ENCODE measurements at regions not wholly inside any gene's neighbourhood (a gene's known extent, or its start where the extent isn't known, plus 50 kb on each side); places are given as distances from the start of the nearest gene placed in this dataset.
"Not testable (repeated sequence)": the region's sequence is repeated elsewhere in the genome, so short reads cannot be mapped to it uniquely, and the experiment has no call there.

DNA sequence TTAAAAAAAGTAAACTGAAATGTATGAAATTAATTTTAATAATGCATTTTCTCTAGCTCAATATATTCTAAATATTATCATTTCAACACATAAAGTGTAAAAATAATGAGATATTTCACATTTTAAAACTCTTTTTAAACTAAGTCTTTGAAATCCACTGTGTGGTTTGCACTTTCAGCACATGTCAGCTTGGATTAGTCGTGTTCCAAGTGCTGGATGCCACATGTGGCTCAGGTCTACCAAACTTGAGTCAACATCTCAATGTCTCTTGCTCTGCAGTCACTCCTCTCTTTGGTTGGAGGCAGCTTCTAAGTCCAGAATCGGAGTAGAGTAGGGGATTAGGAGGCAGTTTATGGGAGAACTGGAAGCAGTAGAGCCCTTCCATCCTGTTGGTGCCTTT lies 173.7 kb upstream of the ANKRD55 start:
- H3K27ac ChIP-seq: no peak overlapping the region
- TF ChIP-seq, protein P1, sequence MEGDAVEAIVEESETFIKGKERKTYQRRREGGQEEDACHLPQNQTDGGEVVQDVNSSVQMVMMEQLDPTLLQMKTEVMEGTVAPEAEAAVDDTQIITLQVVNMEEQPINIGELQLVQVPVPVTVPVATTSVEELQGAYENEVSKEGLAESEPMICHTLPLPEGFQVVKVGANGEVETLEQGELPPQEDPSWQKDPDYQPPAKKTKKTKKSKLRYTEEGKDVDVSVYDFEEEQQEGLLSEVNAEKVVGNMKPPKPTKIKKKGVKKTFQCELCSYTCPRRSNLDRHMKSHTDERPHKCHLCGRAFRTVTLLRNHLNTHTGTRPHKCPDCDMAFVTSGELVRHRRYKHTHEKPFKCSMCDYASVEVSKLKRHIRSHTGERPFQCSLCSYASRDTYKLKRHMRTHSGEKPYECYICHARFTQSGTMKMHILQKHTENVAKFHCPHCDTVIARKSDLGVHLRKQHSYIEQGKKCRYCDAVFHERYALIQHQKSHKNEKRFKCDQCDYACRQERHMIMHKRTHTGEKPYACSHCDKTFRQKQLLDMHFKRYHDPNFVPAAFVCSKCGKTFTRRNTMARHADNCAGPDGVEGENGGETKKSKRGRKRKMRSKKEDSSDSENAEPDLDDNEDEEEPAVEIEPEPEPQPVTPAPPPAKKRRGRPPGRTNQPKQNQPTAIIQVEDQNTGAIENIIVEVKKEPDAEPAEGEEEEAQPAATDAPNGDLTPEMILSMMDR (conservative IDR thresholded peaks at IDR 0.05): no peak

DNA sequence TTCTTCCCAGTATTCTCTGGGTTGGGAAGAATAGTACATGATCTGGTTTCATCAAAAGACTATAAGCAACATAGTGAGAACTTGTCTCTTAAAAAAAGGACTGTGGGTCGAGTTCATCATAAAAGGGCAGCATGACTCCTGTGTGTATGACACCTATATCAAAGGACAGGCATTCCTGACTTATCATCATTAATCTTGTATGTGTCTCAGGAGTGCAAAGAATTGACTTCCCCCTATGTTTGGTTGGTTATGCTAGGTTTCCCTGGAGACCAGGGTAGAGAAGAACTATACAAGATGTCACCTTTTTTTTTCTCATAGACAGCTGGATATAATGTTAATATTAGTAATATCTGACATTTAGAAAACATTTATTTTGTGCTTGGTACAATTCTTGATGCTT lies 173.1 kb upstream of the ANKRD55 start:
- no peak overlapping the region for H3K27ac ChIP-seq
- TF ChIP-seq, protein P1 (conservative IDR thresholded peaks at IDR 0.05): no peak

DNA sequence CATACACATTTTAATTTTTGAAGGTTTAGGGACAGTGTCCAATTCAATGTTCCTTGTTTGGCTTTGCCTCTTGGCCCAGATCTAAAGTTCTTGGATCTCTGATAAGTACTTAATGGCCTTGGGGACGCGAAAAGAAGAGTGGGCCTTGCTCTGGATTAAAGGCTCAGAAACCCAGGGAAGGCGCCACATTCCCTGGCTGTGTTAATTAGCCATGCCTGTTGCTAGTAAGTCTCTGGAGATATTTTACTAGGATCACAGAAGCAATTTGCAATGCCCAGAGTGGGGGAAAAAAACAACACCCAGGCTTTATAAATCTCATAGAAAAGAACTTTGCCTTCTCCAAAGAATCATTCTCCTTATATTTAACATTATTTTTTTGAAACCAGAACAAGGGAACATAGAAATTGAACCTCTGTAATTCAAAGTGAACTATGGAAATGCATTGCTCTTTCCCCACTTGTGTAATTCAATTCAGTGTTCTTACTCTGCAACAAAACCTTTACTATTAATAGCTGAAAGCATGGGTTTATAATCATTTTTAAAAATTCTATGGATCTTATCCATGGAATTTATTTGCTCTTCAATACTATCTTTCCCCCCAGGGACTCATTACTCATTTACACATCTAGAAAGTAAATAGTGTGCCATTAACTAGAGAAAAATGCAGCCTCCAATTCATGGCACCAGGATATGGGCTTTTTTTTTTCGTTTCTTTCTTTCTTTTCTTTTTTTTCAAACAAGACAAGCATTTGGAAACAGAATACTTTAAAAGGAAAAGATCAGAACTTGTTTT lies 172.2 kb upstream of the ANKRD55 start:
- TF ChIP-seq, protein P1 (conservative IDR thresholded peaks at IDR 0.05): no peak
- no peak overlapping the region for H3K27ac ChIP-seq

DNA sequence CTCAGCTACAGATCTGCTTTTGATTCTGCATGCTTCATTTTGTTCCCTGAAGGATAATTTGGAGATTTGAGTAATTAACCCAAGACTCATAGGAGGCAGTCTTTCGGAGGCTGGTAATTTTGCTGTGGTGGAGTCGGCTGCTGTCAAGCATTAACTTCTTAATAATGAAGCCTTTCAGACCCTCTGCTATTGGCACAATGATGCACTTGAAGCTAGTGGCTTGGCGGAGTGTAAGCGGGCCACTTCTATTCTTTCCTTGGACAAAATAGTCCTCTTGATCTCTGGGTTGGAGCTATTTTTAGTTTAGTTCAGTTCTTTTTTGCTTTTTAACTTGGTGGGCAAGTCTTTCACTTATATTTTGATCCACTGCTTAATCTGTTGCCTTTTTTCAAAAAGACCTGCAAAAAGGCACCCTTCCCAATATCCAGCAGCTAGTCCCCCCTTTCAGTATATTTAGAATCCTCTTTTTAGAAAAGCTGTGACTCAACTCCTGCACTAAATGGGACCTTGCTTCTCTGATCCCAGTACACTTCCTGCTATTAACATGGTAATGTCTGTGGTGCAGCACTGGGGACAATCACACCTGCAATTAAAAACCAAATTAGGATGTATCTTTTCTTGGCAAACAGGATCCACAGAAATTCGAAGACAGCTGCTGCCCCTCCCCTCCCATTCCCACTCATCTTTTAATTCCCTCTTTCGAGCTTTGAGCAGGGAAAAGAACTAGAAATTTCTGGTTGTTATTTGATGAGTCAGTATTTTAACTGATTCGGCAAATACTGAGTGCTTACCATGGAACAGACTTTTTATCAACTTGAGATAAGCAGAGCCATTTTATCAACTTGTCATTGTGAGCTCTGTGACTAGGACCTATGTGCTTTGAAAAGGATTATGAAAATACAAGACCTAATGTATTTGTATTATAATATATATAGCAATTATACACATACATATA lies 169.4 kb upstream of the ANKRD55 start:
- TF ChIP-seq, protein P1 (conservative IDR thresholded peaks at IDR 0.05): no peak
- no peak overlapping the region for H3K27ac ChIP-seq

DNA sequence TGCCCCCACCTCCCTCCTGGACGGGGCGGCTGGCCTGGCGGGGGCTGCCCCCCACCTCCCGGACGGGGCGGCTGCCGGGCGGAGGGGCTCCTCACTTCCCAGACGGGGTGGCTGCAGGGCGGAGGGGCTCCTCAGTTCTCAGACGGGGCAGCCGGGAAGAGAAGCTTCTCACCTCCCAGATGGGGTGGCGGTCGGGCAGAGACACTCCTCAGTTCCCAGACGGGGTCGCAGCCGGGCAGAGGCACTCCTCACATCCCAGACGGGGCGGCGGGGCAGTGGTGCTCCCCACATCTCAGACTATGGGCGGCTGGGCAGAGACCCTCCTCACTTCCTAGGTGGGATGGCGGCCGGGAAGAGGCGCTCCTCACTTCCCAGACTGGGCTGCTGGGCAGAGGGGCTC lies 164.7 kb upstream of the ANKRD55 start:
- not testable (repeated sequence) for H3K27ac ChIP-seq

DNA sequence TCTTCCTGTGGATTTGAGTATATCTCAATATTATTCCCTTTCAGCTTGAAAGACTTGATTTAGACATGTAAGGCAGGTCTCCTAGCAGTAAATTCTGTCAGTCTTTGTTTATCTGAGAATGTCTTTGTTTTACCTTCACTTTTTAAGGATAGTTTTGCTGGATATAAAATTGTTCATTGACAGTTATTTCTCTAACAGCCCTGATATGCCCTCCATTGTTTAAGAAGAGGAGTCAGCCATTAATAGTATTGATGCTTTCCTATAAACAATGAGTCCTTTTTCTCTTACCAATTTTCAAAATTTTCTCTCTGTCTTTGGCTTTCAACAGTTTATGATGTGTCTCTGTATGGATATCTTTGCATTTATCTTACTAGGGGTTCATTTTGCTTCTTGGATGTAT lies 163.5 kb upstream of the ANKRD55 start:
- no peak overlapping the region for H3K27ac ChIP-seq

DNA sequence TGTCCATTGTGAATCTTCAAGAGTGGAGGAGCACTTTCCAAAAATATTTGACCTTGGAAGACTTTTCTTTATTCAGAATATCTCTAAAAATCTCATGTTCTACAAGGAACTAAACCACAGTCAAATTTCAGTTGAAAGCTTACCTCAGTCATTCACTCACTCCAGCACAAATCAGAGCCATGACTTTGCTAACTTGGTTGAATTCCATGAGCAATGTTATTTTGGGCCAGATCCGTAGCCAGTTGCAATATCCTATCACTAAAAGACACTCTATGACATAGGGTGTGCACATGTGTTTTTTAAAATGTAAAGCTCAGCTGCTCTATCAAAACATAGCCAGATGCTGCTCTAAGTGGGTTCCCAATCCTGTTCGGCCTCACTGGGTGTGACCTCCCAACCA lies 156.1 kb upstream of the ANKRD55 start:
- no peak overlapping the region for H3K27ac ChIP-seq
- TF ChIP-seq, protein P1 (conservative IDR thresholded peaks at IDR 0.05): no peak

More for the DNA sequence above, 163.5 kb upstream of the ANKRD55 start:
- TF ChIP-seq, protein P1 (conservative IDR thresholded peaks at IDR 0.05): no peak
